ENCODE measurements at regions not wholly inside any gene's neighbourhood (a gene's known extent, or its start where the extent isn't known, plus 50 kb on each side); places are given as distances from the start of the nearest gene placed in this dataset.

DNA sequence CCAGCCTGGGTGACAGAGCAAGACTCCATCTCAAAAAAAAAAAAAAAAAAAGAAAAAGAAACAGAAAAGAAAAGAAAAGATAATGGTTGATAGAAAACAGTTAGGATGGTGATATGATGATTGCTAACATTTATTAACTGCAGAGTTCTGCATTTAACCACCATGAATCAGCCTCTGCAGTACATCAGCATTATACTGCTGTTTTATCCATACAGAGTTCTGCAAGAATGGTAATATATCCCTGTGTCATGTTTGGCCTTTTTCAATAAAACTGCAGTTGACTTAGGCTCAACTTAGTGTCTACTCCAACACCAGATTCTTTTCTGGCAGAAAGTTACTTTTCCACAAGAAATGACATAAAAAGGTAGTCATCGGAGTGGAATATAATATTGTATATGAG, 62.6 kb downstream of the DUSP6 start:
- Histone ChIP-seq H4K20me1 (ENCODE audit: control insufficient read depth, insufficient read depth, low read depth, low read length) (no peaks in the 10 kb centered on the region), H3K4me2 (ENCODE audit: low read length) (no peak overlapping the region), H3K4me3 (ENCODE audit: low read length) (no peak overlapping the region), H3K4me1 (ENCODE audit: control insufficient read depth, low read length) (no peaks in the 10 kb centered on the region), H3K9me3 (ENCODE audit: control insufficient read depth, insufficient read depth, low read length) (no peaks in the 10 kb centered on the region), H3K36me3 (ENCODE audit: control insufficient read depth, low read length) (no peaks in the 10 kb centered on the region), H3K27me3 (ENCODE audit: control insufficient read depth, low read length) (peaks cover 3% of the 10 kb centered on the region; the same call in 1 of the 2 replicates), H3K9me2 (replicated peaks; ENCODE audit: control insufficient read depth, low read length) (no peaks in the 10 kb centered on the region), H3K27ac (ENCODE audit: low read depth, low read length) (no peak overlapping the region), H3F3A (ENCODE audit: control insufficient read depth, insufficient read depth) (no peaks in the 10 kb centered on the region), H3K79me2 (ENCODE audit: control insufficient read depth, low read length) (no peaks in the 10 kb centered on the region)
- TF ChIP-seq EZH2phosphoT487 (IDR thresholded peaks at IDR 0.05; ENCODE audit: borderline replicate concordance, low read length): no peak

DNA sequence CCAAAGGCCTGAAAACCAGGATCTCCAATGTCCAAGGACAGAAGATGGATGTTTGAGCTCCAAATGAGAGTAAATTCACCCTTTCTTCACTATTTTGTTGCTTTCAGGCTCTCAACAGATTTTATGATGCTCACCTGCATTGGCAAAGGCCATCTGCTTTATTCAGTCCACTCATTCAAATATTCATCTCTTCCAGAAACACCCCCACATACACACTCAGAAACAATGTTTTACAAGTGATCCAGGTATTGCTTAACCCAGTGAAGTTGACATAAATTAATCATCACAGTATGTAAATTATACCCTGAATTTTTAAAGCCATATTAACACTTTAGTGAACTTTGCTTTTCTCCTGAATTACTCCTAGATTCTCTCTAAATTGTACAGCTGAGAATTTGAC, 63.3 kb downstream of the DUSP6 start:
- Histone ChIP-seq H3K36me3 (ENCODE audit: control insufficient read depth, low read length) (no peaks in the 10 kb centered on the region), H3F3A (ENCODE audit: control insufficient read depth, insufficient read depth) (no peaks in the 10 kb centered on the region), H3K9me2 (replicated peaks; ENCODE audit: control insufficient read depth, low read length) (no peaks in the 10 kb centered on the region), H3K4me1 (ENCODE audit: control insufficient read depth, low read length) (no peaks in the 10 kb centered on the region), H3K79me2 (ENCODE audit: control insufficient read depth, low read length) (no peaks in the 10 kb centered on the region), H3K4me3 (ENCODE audit: low read length) (no peak overlapping the region), H3K27ac (ENCODE audit: low read depth, low read length) (no peak overlapping the region), H3K4me2 (ENCODE audit: low read length) (no peak overlapping the region), H3K27me3 (ENCODE audit: control insufficient read depth, low read length) (peaks cover 3% of the 10 kb centered on the region; the same call in 1 of the 2 replicates), H4K20me1 (ENCODE audit: control insufficient read depth, insufficient read depth, low read depth, low read length) (no peaks in the 10 kb centered on the region), H3K9me3 (ENCODE audit: control insufficient read depth, insufficient read depth, low read length) (no peaks in the 10 kb centered on the region)
- TF ChIP-seq, protein P1, sequence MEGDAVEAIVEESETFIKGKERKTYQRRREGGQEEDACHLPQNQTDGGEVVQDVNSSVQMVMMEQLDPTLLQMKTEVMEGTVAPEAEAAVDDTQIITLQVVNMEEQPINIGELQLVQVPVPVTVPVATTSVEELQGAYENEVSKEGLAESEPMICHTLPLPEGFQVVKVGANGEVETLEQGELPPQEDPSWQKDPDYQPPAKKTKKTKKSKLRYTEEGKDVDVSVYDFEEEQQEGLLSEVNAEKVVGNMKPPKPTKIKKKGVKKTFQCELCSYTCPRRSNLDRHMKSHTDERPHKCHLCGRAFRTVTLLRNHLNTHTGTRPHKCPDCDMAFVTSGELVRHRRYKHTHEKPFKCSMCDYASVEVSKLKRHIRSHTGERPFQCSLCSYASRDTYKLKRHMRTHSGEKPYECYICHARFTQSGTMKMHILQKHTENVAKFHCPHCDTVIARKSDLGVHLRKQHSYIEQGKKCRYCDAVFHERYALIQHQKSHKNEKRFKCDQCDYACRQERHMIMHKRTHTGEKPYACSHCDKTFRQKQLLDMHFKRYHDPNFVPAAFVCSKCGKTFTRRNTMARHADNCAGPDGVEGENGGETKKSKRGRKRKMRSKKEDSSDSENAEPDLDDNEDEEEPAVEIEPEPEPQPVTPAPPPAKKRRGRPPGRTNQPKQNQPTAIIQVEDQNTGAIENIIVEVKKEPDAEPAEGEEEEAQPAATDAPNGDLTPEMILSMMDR (IDR thresholded peaks at IDR 0.05; ENCODE audit: low read depth, low read length, poor library complexity, severe bottlenecking): no peak
- no peak for TF ChIP-seq EZH2phosphoT487 (IDR thresholded peaks at IDR 0.05; ENCODE audit: borderline replicate concordance, low read length)

DNA sequence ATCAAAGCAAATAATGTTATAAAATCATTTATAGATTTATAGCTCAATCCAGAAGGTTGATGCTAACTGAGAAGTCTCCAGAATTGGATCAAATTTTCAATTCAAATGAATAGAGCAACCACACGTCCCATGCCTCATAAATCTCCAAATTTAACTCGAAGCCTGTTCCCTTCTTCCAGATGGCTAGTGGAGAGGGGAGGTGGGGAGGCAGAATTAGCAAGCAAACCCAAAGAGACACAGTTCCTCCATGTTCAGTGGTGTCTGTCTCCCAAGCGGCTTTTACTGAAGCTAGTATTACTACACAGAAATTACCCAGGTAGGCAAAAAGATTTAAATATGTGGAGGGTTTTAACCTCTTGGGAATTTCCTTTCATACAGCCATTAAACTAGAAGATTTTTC, 65.8 kb downstream of the DUSP6 start:
- no peaks in the 10 kb centered on the region for H3K79me2 ChIP-seq (ENCODE audit: control insufficient read depth, low read length)
- H3K4me3 ChIP-seq (ENCODE audit: low read length): no peak overlapping the region
- no peaks in the 10 kb centered on the region for H3F3A ChIP-seq (ENCODE audit: control insufficient read depth, insufficient read depth)
- no peaks in the 10 kb centered on the region for H3K9me2 ChIP-seq (replicated peaks; ENCODE audit: control insufficient read depth, low read length)
- no peaks in the 10 kb centered on the region for H3K9me3 ChIP-seq (ENCODE audit: control insufficient read depth, insufficient read depth, low read length)
- H3K36me3 ChIP-seq (ENCODE audit: control insufficient read depth, low read length): no peaks in the 10 kb centered on the region
- TF ChIP-seq EZH2phosphoT487 (IDR thresholded peaks at IDR 0.05; ENCODE audit: borderline replicate concordance, low read length): no peak
- TF ChIP-seq, protein P1 (IDR thresholded peaks at IDR 0.05; ENCODE audit: low read depth, low read length, poor library complexity, severe bottlenecking): no peak
- H3K27me3 ChIP-seq (ENCODE audit: control insufficient read depth, low read length): peaks cover 3% of the 10 kb centered on the region; the same call in 1 of the 2 replicates
- no peak overlapping the region for H3K27ac ChIP-seq (ENCODE audit: low read depth, low read length)
- no peaks in the 10 kb centered on the region for H3K4me1 ChIP-seq (ENCODE audit: control insufficient read depth, low read length)
- no peaks in the 10 kb centered on the region for H4K20me1 ChIP-seq (ENCODE audit: control insufficient read depth, insufficient read depth, low read depth, low read length)
- H3K4me2 ChIP-seq (ENCODE audit: low read length): no peak overlapping the region

DNA sequence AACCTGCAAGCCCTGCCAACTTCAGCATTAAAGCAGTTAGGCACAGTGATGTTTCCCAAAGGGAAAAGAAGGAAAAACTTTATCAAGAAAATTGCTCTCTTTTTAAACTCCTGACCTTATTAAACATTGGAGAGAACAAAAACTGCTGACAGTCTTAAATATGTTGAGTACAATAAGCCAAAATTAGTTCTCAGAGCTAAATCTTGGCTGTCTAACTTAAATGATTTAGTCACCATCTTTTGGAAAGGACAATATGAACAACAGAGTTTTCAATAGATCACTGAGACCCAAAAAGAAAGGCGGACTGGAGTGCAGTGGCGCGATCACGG, 70.8 kb downstream of the DUSP6 start:
- H3K4me2 ChIP-seq (ENCODE audit: low read length): no peak overlapping the region
- no peaks in the 10 kb centered on the region for H4K20me1 ChIP-seq (ENCODE audit: control insufficient read depth, insufficient read depth, low read depth, low read length)
- TF ChIP-seq EZH2phosphoT487 (IDR thresholded peaks at IDR 0.05; ENCODE audit: borderline replicate concordance, low read length): no peak
- TF ChIP-seq, protein P1 (IDR thresholded peaks at IDR 0.05; ENCODE audit: low read depth, low read length, poor library complexity, severe bottlenecking): no peak
- no peaks in the 10 kb centered on the region for H3K36me3 ChIP-seq (ENCODE audit: control insufficient read depth, low read length)
- H3K79me2 ChIP-seq (ENCODE audit: control insufficient read depth, low read length): no peaks in the 10 kb centered on the region
- H3K27ac ChIP-seq (ENCODE audit: low read depth, low read length): no peak overlapping the region
- H3F3A ChIP-seq (ENCODE audit: control insufficient read depth, insufficient read depth): no peaks in the 10 kb centered on the region
- H3K9me2 ChIP-seq (replicated peaks; ENCODE audit: control insufficient read depth, low read length): no peaks in the 10 kb centered on the region
- H3K4me1 ChIP-seq (ENCODE audit: control insufficient read depth, low read length): no peaks in the 10 kb centered on the region
- H3K9me3 ChIP-seq (ENCODE audit: control insufficient read depth, insufficient read depth, low read length): no peaks in the 10 kb centered on the region
- H3K4me3 ChIP-seq (ENCODE audit: low read length): no peak overlapping the region
- peaks cover 3% of the 10 kb centered on the region; the same call in 1 of the 2 replicates for H3K27me3 ChIP-seq (ENCODE audit: control insufficient read depth, low read length)

Measured in DOHH2 (cell line).